ENCODE measurements at regions not wholly inside any gene's neighbourhood (a gene's known extent, or its start where the extent isn't known, plus 50 kb on each side); places are given as distances from the start of the nearest gene placed in this dataset.

- DNase-seq (ENCODE audit: low spot score): no peak
Observed at GRCh38 chr1:8203056-8203455, 114.9 kb upstream of the SLC45A1 start.

- DNase-seq (ENCODE audit: low spot score): peak; percentile 87
Observed at GRCh38 chr1:8202182-8202905, 115.6 kb upstream of the SLC45A1 start.

GRCh38 chr1:8201331-8201861 lies 116.5 kb upstream of the SLC45A1 start:
- DNase-seq (ENCODE audit: low spot score): no peak

- DNase-seq (ENCODE audit: low spot score): no peak
Observed at GRCh38 chr1:8200317-8201115, 117.4 kb upstream of the SLC45A1 start.

- no peak for DNase-seq (ENCODE audit: low spot score)
Observed at GRCh38 chr1:8198522-8198921, 119.4 kb upstream of the SLC45A1 start.

- DNase-seq (ENCODE audit: low spot score): peak; percentile 79
Observed at GRCh38 chr1:8197493-8198282, 120.2 kb upstream of the SLC45A1 start.

- no peak for DNase-seq (ENCODE audit: low spot score)
Observed at GRCh38 chr1:8194481-8195227, 123.3 kb upstream of the SLC45A1 start.

- DNase-seq (ENCODE audit: low spot score): no peak
Observed at GRCh38 chr1:8193840-8194406, 124.0 kb upstream of the SLC45A1 start.

GRCh38 chr1:8191474-8191873 lies 126.4 kb upstream of the SLC45A1 start:
- no peak for DNase-seq (ENCODE audit: low spot score)

- DNase-seq (ENCODE audit: low spot score): no peak
Observed at GRCh38 chr1:8189931-8190483, 127.9 kb upstream of the SLC45A1 start.

GRCh38 chr1:8185400-8185799 lies 132.5 kb upstream of the SLC45A1 start:
- no peak for DNase-seq (ENCODE audit: low spot score)

GRCh38 chr1:8184301-8184700 lies 133.6 kb upstream of the SLC45A1 start:
- DNase-seq (ENCODE audit: low spot score): no peak

- DNase-seq (ENCODE audit: low spot score): no peak
Observed at GRCh38 chr1:8182034-8182761, 135.7 kb upstream of the SLC45A1 start.

- DNase-seq (ENCODE audit: low spot score): no peak
Observed at GRCh38 chr1:8179132-8179793, 138.7 kb upstream of the SLC45A1 start.

GRCh38 chr1:8176279-8176678 lies 141.6 kb upstream of the SLC45A1 start:
- DNase-seq (ENCODE audit: low spot score): no peak

GRCh38 chr1:8174807-8175206 lies 143.1 kb upstream of the SLC45A1 start:
- DNase-seq (ENCODE audit: low spot score): no peak

- no peak for DNase-seq (ENCODE audit: low spot score)
Observed at GRCh38 chr1:8171751-8172464, 145.8 kb upstream of the ERRFI1 start.

GRCh38 chr1:8170059-8170835 lies 144.1 kb upstream of the ERRFI1 start:
- DNase-seq (ENCODE audit: low spot score): no peak

All from AG08396 (cell line).